Frontal cortex (tissue), 3 donors: ENCODE measurements at regions not wholly inside any gene's neighbourhood (a gene's known extent, or its start where the extent isn't known, plus 50 kb on each side); places are given as distances from the start of the nearest gene placed in this dataset.
"Not testable (repeated sequence)": the region's sequence is repeated elsewhere in the genome, so short reads cannot be mapped to it uniquely, and the experiment has no call there.

Experiments used
- DNase-seq, 2 donors: peaks; one replicate each; pipeline ENCODE4 v3.0.0; 2012; ENCODE audit warnings: low spot score in 2 of 2
- FAIRE-seq: peaks from 2 replicates; lab custom pipeline; 2012; peaks lifted over from hg19 to GRCh38; lab: Jason Lieb, UNC
- donor health status: control.
- donor health status: control.
- donor health status: control.

DNA sequence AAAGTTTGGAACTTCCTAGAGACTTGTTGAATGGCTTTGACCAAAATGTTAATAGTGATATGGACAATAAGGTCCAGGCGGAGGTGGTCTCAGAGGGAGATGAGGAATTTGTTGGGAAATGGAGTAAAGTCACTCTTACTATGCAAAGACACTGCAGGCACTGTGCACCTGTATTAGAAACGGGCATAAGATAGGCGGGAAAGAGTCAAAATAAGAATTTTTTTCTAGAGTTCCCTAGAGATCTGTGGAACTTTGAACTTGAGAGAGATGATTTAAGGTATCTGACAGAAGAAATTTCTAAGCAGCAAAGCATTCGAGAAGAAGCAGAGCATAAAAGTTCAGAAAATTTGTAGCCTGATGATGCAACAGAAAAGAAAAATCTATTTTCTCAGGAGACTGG lies 144.4 kb upstream of the C1QTNF3 start:
- FAIRE-seq, DNase-seq: not testable (repeated sequence)

DNA sequence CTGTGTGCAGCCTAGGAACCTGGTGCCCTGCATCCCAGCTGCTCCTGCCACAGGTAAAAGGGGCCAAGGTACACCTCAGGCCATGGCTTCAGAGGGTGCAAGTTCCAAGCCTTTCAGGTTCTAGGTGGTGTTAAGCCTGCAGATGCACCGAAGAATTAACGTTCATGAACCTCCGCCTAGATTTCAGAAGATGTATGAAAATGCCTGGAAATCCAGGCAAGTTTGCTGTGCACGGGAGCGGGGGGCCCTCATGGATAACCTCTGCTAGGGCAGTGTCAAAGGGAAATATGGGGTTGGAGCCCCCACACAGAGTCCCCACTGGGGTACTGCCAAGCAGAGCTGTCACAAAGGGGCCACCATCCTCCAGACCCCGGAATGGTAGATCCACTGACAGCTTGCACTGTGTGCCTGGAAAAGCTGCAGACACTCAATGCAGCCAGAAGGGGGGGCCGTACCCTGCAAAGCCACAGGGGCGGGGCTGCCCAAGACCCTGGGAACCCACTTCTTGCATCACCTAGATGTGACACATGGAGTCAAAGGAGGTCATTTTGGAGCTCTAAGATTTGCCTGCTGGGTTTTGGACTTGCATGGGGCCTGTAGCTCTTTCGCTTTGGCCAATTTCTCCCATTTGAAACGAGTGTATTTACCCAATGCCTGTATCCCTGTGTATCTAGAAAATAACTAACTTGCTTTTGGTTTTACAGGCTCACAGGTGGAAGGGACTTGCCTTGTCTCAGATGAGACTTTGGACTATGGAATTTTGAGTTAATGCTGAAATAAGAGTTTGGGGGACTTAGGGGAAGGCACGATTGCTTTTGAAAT lies 145.2 kb upstream of the C1QTNF3 start:
- not testable (repeated sequence) for DNase-seq, FAIRE-seq

DNA sequence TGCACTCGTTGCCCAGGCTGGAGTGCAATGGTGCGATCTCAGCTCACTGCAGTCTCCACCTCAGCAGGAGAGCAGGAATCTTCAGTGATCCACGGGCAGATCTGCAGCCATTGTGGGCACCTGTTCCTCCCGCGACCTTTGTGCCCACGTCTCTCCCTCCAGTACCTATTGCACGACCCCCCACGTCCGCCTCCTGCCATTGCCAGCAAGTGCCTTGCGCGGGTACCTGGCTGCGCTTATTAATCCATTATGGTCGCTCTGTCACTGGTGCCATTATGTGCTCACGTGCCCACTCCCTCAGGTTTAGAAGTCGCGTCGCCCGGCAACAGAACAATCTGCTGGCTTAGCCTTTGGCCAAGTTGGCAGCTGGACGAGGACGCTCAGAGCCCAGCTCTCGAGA lies 146.2 kb upstream of the C1QTNF3 start:
- not testable (repeated sequence) for FAIRE-seq, DNase-seq

DNA sequence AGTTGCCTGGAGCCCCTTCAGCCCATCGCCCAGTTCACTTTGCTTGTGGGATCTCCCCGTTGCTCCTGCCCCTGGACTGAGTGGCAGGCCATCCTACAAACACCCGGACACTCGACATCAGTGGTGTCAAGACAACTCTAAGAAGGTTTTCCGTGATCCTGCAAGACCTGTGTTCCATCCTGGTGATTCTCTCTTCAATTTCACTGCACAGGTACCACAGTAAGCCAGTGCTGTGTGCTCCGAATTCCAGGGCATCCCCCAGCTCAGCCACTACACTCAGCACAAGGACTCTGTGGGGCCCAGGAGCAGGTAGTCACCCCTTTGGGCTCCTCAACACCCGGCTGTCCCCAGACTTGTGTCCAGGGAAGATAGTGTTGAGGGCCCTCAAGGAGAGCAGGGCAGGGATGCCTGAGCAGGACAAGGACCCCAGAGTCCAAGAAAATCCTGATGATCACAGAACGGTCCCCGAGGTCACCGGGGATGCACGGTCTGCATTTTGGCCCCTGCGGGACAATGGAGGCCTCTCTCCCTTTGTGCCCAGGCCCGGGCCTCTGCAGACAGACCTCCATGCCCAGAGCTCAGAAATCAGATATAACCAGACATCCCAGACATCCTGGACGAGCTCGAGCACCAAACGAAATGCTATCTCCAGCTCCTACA lies 146.9 kb upstream of the C1QTNF3 start:
- not testable (repeated sequence) for FAIRE-seq
- peak in 1 of 2 donors; percentile 6 for DNase-seq

DNA sequence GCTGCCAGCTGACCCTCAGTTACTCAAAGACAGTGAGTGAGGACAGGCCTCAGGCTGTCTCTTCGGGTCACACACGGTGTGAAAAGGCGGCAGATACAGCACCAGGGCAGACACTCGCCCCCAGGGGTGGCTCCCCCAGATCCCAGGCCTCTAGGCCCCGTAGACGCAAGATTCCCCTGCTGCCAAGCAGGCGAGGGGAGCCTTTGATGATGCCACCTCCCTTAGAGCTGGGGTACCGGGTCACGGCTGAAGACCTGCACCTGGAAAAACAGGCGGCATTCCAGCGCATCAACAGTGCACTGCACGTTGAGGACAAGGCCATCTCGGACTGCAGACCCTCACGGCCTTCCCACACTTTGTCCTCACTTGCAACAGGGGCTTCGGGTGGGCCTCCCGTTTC lies 147.5 kb upstream of the C1QTNF3 start:
- not testable (repeated sequence) for FAIRE-seq, DNase-seq

DNA sequence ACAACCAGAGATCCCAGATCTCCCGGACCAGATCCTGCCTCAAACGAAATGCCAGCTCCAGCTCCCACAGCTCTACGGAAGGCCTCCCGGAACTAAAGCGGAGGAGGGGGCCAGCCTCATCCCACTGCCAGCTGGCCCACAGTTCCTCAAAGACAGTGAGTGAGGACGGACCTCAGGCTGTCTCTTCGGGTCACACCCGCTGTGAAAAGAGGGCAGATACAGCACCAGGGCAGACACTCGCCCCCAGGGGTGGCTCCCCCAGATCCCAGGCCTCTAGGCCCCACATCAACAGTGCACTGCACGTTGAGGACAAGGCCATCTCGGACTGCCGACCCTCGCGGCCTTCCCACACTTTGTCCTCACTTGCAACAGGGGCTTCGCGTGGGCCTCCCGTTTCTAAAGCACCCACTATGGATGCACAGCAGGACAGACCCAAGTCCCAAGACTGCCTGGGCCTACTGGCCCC lies 148.3 kb upstream of the C1QTNF3 start:
- DNase-seq, FAIRE-seq: not testable (repeated sequence)

DNA sequence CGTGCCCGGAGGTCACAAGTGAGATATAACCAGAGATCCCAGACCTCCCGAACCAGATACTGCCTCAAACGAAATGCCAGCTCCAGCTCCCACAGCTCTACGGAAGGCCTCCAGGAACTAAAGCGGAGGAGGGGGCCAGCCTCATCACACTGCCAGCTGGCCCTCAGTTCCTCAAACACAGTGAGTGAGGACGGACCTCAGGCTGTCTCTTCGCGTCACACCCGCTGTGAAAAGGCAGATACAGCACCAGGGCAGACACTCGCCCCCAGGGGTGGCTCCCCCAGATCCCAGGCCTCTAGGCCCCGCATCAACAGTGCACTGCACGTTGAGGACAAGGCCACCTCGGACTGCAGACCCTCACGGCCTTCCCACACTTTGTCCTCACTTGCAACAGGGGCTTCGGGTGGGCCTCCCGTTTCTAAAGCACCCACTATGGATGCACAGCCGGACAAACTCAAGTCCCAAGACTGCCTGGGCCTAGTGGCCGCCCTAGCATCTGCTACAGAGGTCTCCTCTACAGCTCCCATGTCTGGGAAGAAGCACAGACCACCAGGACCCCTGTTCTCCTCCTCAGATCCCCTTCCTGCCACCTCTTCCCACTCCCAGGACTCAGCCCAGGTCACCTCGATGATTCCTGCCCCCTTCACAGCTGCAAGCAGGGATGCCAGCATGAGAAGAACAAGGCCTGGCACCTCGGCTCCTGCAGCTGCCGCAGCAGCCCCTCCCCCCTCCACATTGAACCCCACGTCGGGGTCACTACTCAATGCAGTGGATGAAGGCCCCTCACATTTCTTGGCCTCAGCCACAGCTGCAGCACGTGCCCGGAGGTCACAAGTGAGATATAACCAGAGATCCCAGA lies 149.3 kb upstream of the C1QTNF3 start:
- peak in 1 of 2 donors; percentile 1 for DNase-seq
- FAIRE-seq = not testable (repeated sequence)

DNA sequence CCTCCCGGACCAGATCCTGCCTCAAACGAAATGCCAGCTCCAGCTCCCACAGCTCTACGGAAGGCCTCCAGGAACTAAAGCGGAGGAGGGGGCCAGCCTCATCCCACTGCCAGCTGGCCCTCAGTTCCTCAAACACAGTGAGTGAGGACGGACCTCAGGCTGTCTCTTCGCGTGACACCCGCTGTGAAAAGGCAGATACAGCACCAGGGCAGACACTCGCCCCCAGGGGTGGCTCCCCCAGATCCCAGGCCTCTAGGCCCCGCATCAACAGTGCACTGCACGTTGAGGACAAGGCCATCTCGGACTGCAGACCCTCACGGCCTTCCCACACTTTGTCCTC lies 149.9 kb upstream of the C1QTNF3 start:
- DNase-seq, FAIRE-seq: not testable (repeated sequence)

DNA sequence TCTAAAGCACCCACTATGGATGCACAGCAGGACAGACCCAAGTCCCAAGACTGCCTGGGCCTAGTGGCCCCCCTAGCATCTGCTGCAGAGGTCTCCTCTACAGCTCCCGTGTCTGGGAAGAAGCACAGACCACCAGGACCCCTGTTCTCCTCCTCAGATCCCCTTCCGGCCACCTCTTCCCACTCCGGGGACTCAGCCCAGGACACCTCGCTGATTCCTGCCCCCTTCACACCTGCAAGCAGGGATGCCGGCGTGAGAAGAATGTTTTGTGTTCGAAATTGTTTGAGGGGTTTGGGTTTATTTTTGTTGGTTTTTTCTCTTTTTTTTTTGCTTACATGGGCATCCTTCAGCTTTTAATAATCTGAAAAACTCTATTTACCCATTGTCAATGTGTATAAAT lies 150.3 kb upstream of the C1QTNF3 start:
- FAIRE-seq, DNase-seq: not testable (repeated sequence)

DNA sequence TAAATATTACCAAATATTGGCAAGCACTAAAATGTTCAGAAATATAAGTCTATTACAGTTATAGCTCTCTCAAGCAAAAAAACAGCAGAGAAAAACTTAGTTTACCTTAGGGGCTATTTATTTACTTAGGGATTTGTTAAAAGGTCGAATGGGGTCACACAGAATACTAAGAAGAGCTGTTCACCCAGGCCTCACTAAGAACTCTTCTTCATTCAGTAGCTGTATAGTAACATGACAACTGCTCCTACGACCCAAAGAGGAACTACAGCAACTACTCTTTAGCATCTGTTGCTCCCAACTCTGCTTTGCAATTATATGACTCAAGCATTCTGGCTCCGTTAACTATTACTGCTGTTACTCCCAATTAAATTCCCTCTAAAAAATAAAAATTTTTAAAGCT lies 150.8 kb upstream of the C1QTNF3 start:
- not testable (repeated sequence) for FAIRE-seq, DNase-seq

DNA sequence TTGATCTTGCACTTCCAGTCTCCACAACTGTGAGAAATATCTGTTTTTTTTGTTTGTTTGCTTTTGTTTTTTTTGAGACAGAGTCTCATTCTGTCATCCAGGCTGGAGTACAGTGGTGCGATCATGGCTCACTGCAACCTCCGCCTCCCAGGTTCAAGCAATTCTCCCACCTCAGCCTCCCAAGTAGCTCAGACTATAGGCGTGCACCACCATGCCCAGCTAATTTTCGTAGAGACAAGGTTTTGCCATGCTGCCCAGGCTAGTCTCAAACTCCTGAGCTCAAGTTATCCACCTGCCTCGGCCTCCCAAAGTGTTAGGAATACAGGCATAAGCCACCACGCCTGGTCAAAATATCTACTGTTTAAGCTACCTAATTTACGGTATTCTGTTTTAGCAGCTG lies 153.1 kb upstream of the C1QTNF3 start:
- DNase-seq, FAIRE-seq: not testable (repeated sequence)

DNA sequence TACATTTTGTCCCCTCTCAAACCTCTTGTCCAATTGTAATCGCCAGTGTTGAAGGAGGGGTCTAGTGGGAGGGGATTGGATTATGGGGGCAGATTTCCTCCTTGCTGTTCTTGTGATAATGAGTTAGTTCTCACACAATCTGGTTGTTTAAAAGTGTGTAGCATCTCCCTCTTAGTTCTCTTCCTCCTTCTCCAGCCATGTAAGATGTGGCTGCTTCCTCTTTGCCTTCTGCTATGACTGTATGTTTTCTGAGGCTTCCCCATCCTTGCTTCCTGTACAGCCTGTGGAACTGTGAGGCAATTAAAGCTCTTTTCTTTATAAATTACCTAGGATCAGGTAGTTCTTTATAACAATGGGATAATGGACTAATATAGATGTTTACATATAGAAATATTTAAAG lies 162.3 kb upstream of the C1QTNF3 start:
- FAIRE-seq, DNase-seq: not testable (repeated sequence)

DNA sequence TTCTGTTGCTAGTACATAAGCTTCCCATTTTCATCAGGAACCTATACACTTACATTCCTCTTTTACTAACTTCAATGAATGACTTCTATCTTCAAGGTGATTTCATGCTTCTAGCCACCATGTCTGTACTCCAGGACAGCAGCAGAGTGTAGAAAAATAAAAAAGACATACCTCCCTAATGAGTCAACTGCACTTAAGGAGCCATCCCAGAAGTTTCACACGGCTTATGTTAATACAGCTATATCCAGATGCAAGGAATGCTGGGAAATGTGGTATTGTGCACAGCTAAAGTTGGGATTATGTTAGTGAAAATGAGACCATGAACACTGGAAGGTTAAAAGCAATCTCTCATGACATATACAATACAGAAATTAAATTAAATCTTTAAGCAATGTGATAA lies 174.4 kb upstream of the C1QTNF3 start:
- DNase-seq, FAIRE-seq: not testable (repeated sequence)

DNA sequence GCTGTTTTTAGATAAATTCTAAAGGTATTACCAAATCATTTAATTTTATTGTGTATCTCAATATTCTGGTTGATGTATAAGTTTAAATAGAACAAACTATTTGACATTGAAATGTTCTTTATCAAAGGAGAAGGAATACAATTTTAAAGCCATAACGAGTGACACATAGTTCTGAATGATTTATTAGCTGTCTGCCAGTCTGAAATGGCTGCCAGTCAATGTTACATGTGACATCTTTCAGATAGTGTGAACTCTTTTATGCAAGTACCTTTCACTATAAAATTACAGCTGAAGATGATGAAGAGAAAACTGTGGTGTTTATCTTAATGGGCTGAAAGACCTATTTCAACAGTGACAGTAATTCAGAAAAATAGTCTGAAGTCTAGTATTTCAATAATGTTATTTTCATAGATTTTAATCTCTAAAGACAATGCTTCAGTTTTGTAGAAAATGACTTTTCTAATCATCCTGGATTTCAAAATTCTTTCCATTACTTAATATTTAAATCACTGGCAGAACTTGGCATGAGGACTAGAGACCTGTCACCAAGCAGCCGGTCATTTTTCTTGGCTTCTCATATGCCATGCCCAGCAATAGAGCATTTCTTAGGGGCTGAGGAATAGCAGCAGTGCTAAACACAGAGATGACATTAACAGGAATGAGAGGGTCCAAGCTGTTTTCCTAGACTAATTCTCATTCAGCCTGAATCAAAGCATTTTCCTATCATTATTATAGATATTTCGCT lies 178.5 kb upstream of the C1QTNF3 start:
- not testable (repeated sequence) for DNase-seq, FAIRE-seq

DNA sequence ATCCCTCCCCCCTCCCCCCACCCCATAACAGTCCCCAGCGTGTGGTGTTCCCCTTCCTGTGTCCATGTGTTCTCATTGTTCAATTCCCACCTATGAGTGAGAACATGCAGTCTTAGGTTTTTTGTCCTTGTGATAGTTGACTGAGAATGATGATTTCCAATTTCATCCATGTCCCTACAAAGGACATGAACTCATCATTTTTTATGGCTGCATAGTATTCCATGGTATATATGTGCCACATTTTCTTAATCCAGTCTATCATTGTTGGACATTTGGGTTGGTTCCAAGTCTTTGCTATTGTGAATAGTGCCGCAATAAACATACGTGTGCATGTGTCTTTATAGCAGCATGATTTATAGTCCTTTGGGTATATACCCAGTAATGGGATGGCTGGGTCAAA lies 180.1 kb upstream of the C1QTNF3 start:
- FAIRE-seq, DNase-seq: not testable (repeated sequence)

DNA sequence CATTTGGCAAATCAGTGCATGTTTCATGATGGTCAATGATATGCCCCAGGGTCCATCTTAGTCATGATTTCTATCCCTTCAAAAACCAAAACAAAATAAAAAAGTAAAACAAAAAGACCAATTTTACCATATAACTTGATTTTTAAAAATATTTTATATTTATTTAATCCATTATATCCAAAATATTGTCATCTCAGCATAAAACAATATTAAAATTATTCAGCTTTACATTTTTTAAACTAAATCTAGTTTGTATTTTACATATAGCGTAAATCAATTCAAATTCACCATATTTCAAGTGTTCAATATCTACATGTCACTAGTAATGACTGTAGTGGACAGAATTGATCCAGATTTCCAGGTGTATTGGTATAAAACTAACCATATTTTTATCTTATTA lies 187.4 kb upstream of the C1QTNF3 start:
- DNase-seq, FAIRE-seq: not testable (repeated sequence)

DNA sequence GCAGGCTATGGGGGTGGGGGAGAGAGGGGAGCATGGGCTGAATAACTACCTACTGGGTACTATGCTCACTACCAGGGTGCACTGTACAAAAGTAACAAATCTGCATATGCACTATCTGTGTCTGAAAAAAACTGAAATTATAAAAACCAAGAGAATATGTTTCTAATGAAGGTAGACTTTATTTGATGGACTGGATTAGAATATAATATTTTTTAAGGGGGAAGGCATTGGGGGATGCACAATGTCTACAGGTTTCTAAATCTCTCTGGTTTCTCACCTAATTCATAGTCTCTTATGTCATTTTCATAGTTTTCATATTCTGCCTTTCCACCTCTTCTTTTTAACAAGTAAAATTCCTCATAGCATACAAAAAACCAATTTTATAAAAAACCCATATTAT lies 200.8 kb upstream of the C1QTNF3 start:
- DNase-seq, FAIRE-seq: not testable (repeated sequence)

DNA sequence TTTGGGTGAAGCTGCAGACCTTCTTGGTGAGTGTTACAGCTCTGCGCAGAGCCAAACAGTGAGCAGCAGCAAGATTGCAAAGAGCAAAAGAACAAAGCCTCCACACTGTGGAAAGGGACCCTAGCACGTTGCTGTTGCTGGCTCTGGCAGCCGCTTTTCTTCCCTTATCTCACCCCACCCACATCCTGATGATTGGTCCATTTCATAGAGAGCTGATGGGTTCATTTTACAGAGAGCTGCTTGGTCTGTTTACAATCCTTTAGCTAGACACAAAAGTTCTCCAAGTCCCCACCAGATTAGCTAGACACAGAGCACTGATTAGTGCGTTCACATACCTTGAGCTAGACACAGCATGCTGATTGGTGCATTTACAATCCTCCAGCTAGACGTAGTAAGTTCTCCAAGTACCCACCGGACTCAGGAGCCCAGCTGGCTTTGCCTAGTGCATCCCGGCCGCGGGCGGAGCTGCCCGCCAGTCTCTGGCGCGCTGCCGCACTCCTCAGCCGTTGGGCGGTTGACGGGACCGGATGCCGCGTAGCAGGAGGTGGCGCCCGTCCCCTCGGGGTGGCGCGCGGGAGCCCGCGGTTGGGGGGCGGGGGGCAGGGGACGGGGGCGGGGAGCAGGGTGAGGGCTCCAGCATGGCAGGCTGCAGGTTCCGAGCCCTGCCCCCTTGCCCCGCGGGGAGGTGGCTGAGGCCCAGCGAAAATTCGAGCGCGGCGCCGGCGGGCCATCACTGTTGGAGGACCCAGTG lies 201.4 kb upstream of the C1QTNF3 start:
- DNase-seq, FAIRE-seq: not testable (repeated sequence)

DNA sequence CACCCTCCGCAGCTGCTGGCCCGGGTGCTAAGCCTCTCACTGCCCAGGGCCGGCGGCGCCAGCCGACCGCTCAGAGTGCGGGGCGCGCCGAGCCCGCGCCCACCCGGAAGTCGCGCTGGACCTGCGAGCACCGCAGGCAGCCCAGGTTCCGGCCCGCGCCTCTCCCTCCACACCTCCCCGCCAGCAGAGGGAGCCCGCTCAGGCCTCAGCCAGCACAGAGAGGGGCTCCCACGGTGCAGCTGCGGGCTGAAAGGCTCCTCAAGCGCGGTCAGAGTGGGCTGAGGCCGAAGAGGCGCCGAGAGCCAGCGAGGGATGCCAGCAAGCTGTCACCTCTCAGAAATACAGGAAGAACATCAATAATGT lies 202.0 kb upstream of the C1QTNF3 start:
- DNase-seq, FAIRE-seq: not testable (repeated sequence)
